ENCODE measurements at regions not wholly inside any gene's neighbourhood (a gene's known extent, or its start where the extent isn't known, plus 50 kb on each side); places are given as distances from the start of the nearest gene placed in this dataset.

DNA sequence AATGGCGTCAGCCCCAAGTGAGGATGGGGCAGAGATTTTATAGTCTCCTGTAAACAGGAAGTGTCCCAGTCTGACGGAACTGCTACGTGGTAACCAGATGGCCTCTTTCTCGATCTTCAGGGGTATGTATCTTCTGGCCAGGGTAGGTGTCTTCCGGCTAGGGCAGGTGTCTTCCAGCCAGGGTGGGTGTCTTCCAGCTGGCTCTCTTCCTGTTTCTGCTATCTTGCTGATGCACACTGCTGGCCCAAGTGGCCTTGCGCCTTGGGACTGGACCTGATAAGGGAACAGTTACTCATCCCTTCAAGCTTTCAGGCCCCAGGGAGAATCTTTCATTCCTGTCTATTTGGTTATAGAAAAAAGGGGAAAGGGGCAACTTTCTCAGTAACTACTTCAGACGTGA lies 178.7 kb upstream of the MAGEE2 start:
- TF ChIP-seq ZNF354B (CRISPR knock-in tag; IDR thresholded peaks at IDR 0.05) = no peak
- TF ChIP-seq RFXAP (CRISPR knock-in tag; IDR thresholded peaks at IDR 0.05; ENCODE audit: borderline replicate concordance) = no peak
- TF ChIP-seq POLR2A (IDR thresholded peaks at IDR 0.05; ENCODE audit: insufficient read depth in 1 of 2, low read depth in 2 of 2, low read length in 2 of 2) = no peak
- TF ChIP-seq ZNF816 (CRISPR knock-in tag; IDR thresholded peaks at IDR 0.05; ENCODE audit: borderline replicate concordance) = no peak
- no peak for TF ChIP-seq ZNF264 (CRISPR knock-in tag; IDR thresholded peaks at IDR 0.05)
- no peak for TF ChIP-seq AKAP8 (CRISPR knock-in tag; IDR thresholded peaks at IDR 0.05)

Measured in HepG2 (cell line).